Astrocyte (in vitro differentiated cells and primary cell): ENCODE measurements at regions not wholly inside any gene's neighbourhood (a gene's known extent, or its start where the extent isn't known, plus 50 kb on each side); places are given as distances from the start of the nearest gene placed in this dataset.

Experiments
- CTCF ChIP-seq: IDR thresholded peaks from 2 replicates; pipeline ENCODE4 v1.5.1; 2011; ENCODE audit warnings: low read depth, mild to moderate bottlenecking, inconsistent platforms, low read length, moderate library complexity; ENCODE audit not compliant: insufficient read depth
- EZH2 ChIP-seq: IDR thresholded peaks from 2 replicates; pipeline ENCODE4 v1.6.1; 2012; ENCODE audit warnings: mild to moderate bottlenecking, low read length, inconsistent platforms; ENCODE audit not compliant: insufficient read depth

GRCh38 chr6:86030875-86031274 is 388.2 kb upstream of the SYNCRIP start:
- TF ChIP-seq CTCF (no peak), EZH2 (no peak)
